ENCODE measurements at regions not wholly inside any gene's neighbourhood (a gene's known extent, or its start where the extent isn't known, plus 50 kb on each side); places are given as distances from the start of the nearest gene placed in this dataset.

DNA sequence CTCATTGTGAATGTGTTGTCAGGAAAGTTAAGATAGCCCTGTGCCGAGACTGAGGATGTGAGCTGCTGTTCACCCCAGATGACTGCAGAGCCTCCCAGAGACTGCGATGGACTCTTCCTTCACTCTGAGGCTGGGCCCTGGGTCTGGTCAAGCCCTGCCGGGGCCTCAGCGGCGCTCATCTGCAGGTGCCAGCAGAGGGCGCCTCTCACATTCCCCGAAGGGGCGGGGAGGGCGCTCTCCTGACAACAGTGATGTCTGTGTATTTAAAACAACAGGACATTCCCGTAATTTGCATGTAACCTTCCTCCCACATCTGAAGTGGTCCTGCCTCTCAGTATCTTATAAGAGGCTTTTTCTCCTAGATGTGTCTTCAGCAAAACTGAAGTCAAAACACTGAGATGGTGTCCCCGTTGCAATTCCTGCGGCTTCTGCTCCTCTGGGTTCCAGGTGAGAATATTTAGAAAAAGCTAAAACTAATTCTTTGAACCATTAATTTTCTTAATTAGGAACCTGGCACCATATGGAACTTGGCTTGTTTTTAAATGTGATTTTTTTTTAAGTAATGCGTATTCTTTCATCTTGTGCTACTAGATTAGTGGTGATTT lies 1377.9 kb downstream of the RPIA start:
- TF ChIP-seq POLR2A (IDR thresholded peaks at IDR 0.05; ENCODE audit: low read length) (no peak), GATA1 (IDR thresholded peaks at IDR 0.05; ENCODE audit: low read depth, low read length) (no peak)
